Erythroblast (primary cell): ENCODE measurements at regions not wholly inside any gene's neighbourhood (a gene's known extent, or its start where the extent isn't known, plus 50 kb on each side); places are given as distances from the start of the nearest gene placed in this dataset.

Source experiments
- GATA1 ChIP-seq: IDR thresholded peaks from 2 replicates; pipeline ENCODE4 v1.6.1; 2011; ENCODE audit warnings: low read depth, mild to moderate bottlenecking, control low read depth, low read length, moderate library complexity
- POLR2A ChIP-seq: IDR thresholded peaks from 2 replicates; pipeline ENCODE4 v1.6.1; 2011; ENCODE audit warnings: mild to moderate bottlenecking, low read length

- TF ChIP-seq POLR2A (no peak), GATA1 (no peak)
Measured at GRCh38 chr5:30209755-30210154, 983.7 kb upstream of the CDH6 start.
